ENCODE measurements at regions not wholly inside any gene's neighbourhood (a gene's known extent, or its start where the extent isn't known, plus 50 kb on each side); places are given as distances from the start of the nearest gene placed in this dataset.

DNA sequence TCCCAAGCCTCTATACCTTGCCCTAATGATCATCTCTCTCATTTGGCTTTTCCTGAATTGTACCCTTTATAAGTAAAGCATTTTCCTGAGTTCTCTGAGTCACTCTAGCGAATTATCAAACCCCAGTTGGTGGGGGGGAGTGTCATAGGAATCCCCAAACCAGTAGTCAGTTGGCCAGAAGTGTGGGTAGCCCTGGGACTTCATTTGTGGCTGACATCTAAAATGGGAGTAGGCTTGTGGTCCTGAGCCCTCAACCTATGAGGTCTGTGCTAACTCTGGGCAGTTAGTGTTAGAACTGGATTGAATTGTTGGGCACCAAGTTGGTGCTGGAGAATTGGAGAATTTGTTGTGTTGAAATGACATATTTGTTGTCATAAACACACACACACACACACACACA, 91.3 kb downstream of the BBS10 start:
- no peak for DNase-seq

DNA sequence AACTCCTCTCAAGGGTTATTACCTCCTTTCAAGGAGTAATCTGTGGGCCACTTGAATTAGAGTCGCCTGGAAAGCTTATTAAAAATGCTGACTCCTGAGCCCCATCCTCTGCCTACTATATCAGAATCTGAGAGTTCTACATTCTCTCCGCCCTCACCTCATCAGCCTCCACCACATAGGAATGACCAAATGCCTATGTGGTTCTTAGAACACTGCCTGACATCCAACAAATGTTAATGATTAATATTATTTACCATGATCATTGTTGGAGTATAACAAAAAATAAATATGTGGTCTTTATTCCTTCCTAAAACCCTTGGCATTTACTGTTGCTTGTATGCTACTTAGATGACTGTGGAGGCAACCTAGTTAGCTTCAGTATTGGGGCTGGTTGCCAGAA, 91.9 kb downstream of the BBS10 start:
- DNase-seq = no peak

DNA sequence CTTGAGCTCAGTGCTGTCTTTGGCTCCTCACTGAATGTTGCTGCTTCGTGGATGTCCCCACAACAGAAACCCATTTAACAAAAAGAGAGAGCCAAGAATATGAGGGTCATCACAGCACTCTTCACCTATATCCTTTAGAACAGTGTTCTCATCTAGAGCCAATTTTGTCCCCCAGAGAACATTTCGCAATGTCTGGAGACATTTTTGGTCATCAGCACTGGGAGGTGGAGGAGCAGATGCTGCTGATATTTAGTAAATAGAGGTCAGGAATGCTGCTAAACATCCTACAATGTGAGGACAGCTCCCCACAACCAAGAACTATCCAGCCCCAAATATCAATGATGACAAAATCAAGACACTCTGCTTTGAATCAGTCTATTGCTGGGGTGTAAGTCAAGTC, 92.5 kb downstream of the BBS10 start:
- no peak for DNase-seq

DNA sequence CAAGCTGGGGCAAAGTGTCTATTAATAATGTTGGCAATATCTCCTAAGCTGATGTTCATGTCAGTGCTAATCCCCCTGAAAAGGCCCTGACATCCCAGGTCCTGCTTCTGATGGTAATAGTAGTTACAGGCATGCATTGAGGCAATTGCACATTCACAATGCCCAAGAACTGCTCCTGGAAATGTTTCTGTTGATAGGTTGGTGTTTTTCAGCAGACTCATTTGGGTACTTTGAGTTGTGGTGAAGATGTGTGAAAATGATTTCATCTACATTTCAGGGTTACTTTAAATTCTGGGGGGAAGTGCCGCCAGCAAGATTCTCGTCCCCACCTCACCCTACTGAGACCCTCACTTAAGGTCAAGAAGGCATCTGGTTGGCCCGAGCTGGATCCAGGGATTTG, 92.9 kb downstream of the BBS10 start:
- DNase-seq = no peak

DNA sequence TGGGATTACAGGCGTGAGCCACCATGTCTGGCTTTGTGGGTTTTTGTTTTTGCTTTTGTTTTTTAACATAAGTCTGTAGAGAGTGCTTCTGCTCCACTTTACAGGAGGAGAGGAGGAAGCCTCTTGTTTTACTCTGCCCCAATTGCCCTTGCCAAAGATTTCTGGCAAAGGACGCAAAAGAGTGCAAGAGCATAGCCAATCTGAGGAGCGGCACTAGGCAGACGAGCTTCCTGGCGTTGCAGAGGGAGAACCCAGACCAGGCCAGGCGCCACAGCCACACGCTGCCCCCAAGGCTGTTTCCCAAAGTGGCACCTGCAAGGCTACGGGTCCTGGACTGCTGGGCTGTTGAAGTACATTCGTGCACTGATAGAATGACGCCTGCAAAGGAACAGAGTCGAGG, 96.2 kb downstream of the BBS10 start:
- no peak for DNase-seq

DNA sequence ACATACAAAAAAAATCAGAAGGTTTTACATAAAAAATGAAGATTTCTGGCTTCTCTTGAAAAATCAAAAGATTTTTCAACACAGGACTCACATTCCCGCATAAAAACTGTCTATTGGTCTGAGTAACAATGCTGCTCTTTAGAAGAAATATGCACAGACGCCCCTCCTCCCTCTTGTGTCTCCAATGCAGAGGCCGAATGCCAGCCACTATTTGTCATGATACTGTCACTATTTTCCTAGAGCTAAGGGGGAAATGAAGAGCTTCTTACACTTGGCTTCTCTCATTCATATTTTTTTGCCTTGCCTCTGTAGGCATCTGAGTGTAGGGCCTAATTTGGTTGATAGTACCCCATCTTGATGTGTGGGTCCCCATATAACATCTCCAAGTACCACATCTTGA, 98.0 kb downstream of the BBS10 start:
- no peak for DNase-seq

DNA sequence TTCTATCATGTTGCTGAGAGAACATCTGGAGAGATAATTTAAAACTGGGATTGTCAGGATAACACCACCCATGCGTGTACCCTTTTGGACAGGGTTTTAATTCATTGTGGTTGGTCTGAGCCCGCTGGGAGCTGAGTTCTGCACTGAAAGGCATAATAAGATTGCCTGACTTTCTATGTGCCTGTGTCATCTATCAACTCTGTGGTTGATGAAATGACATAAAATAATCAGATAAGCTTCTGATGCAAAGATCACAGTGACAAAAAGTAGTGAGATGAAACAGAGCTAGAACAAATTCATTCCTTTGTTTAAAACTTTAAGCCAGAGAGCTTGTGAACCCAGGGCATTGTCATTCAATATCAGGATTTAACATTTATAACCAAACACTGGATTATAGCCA, 98.7 kb downstream of the BBS10 start:
- DNase-seq = no peak

DNA sequence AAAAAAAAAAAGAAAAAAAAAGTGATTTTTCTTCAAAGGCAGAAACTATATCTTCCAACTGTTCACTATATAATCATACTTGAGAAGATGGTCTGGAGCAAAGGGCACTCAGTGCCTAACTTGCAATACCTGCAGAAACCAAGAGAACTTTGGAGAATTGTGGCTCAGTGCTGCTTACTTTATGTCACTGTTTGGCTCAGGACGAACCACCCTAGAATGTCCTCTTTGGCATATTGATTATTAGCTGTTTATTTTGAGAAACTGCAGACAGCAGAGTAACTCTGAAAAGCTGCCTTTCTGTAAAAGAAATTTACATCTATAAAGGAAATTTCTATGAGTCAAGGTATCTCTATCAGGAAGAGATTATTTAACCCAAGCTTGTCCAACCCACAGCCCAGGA, 100.2 kb downstream of the BBS10 start:
- DNase-seq = no peak

DNA sequence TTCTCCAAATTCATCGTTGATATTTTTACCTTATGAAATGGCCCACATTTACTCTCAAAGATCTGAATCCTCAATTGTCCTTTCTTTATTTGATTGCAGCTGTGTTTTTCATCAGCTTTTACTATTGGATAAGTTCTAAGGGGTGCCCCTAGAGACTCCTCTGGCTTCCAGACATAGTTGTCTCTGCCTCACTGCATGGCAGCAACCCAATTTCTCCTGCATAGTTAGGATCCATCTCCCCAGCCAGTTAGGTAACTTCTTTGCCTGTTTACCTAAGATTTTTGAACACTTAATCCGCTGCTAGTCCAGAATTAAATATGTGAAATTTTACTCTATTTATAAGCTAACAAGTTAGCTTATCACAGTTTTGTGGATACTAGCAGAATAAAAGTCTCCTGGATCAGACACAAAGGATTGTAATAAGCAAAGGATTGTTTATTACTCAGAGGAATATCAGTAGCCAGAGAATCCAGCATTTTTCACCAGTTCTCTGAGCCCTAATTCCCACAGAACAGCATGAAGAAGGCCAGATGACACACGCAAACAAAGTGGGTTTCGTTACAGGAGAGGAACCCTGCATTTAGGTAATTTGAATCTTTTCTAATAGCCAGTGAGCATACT, 101.1 kb downstream of the BBS10 start:
- no peak for DNase-seq

DNA sequence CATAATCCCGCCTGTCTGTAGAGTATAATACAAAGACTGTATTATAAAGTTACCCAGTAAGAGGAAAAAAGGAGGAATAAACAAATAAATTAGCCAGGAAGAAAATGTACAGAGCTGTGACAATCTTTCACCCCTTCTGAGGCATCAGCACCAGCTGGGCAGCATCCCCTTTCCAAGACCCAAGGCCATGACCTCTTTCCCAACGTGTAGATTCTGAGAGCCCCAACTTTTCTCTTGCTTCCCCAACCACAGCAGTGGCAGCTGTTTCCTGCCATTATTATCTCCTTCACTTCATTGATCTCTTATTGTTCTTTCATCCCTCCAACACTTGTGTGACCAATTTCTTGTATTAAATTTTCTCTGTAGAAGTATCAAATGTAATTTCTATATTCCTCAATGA, 101.6 kb downstream of the BBS10 start:
- no peak for DNase-seq

DNA sequence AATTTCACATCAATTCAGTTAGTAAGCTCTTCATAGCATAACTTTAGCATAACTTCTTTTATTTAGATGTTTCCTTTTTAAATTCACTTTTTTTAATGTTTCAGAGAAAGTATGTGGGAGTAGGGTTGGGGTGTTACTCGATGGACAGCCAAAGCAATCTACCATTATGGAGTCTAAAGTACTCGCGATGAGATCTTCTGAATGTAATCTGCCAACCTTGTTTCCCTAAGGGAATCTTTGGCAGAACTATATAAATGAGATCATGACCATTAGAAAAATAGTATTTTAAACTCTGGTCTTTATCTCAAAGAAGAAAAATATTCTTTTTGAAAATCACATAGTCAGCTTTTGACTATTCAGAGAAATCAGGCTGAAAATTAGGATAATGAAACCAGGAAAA, 103.9 kb downstream of the BBS10 start:
- no peak for DNase-seq

DNA sequence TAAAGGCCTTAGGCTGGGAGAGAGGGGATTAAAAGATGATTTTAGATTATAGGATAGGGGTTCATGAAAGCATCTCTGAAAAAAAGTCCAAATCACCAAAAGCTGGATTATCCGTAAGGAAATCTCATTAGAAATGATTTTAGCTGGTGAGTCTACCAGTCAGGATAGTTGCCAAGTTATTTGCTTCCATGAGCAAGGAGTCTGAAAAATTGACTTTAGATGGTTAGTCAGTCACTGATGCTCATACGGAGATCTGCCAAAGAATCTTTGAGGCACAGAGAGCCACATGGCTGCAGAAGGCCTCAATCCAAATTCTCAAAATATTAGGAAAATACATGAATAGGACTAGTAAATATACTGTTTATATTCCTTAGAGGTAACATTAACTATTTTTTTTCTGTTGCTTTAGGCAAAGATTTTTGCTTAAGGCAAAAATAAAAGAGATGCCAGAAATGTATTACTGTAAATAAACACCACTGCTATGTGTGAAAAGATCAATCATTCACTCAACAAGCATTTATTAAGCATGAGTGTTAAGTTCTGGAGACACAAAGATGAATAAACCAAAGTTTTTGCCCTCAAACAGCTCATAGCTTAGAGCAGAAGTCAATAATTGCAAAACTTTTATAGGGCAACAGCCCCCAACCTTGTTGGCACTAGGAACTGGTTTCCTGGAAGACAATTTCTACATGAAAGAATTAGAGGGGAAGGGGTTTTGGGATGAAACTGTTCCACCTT, 105.2 kb downstream of the BBS10 start:
- no peak for DNase-seq

DNA sequence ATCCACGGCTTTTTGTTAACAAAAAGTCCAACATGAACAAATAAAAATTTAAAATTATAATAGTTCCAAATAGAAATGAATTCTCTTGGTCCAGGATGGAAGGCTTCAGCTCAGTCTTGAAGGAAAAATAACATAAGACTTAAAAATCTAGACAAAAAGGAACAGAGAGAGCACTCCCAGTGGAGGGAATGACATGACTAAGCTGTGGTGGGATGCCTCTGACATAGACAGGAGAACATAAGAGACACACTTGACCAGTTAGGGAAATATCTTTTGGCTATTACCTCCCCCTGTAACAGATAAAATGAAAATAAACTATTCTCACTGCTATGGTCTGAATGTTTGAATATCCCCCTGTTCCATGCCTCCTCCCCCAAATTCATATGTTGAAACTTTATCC, 106.8 kb downstream of the BBS10 start:
- DNase-seq = no peak

DNA sequence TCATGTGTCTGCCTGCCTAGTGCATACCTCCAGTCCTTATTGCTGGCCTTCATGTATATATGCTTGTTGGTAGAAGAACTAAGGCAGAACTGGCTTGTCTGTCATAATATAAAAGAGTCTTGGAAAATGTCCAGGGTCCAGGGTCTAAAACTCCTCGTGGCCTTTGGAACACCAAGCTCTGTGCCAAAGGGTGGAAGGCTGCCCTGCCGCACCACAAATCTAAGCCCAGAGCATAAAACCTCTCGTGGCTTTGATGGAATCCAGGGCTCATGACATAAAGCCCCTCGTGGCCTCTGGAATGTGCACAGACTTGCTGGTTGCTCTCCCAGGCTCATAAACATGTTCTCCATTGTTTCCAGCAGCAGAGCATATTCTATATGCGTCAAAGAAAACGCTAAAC, 107.9 kb downstream of the BBS10 start:
- DNase-seq = no peak

DNA sequence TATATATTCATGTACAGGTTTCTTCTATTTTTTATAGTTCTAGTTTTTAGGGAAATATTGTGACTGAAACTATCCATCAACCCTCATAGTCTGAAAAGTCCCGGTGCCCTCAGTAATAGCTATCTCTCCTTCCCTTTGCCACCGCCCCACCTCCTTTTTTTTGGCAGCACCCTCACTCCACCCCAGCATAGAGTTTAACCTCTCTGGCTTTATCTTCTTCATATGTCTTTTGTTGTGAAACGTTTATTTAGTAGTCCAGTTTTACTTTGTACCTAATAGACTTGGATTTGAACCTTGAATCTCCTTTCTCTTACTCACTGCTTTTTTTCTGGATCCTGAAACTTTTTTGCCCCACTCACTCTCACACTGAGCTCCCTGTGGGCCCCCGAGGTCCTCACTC, 109.5 kb downstream of the BBS10 start:
- no peak for DNase-seq

DNA sequence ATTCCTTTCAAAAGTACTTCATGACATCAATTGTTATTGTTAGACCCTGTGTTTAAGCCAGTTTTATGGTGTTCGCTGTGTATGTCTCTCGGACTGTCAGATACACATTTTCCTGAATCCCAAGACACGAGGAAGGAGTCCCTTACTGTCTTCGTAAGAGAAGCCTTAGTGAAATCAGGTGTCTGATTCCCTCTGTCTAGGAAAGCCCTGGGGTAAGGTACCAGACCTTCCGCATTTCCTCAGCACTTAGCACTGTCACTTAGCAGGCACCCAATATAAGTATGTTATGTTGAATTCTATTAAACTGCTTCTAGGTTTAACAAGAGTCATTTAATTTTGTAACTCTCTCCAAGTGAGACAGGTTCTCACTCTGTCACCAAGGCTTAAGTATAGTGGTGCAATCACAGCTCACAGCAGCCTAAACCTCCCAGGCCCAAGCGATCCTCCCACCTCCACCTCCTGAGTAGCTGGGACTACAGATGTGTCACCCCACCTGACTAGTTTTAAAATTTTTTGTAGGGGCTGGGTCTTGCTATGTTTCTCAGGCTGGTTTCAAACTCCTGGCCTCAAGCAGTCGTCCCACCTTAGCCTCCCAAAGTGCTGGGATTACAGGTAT, 111.0 kb downstream of the BBS10 start:
- DNase-seq = no peak

DNA sequence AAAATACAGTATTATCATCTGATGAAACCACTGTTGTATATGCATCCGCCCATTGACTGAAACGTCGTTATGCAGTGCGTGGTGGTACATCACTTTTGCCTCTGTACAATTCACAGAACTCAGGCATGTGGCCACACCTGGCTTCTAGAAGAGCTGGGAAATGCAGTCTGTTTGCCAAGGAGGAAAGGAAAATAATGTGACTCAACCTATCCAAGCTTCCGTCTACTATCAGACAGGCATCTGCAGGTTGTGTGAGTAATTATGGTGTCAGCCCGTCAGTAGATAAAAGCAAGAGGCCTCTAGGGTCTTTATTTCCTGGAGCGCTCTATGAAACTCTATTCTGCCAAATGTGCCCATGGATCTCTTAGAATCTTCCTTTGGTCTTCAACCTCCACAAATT, 111.6 kb downstream of the BBS10 start:
- DNase-seq = no peak

DNA sequence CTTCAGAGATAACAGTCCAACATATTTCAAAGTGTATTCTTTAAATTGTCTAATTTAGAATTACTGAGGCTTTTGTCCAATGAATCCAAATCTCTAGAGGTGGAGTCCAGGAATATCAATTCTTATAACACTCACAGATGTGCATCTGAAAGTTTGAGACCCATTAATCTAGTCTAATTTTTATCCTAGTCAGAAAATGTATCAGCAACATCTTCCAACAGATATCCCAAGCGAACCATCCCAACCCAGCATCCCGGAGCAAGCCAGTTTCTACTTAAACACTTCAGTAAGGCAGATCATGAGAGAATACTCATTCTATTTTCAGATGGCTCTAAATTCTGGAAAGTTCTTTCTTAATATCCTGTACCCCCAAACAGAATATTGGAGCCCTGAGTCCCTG, 113.5 kb downstream of the BBS10 start:
- no peak for DNase-seq

DNA sequence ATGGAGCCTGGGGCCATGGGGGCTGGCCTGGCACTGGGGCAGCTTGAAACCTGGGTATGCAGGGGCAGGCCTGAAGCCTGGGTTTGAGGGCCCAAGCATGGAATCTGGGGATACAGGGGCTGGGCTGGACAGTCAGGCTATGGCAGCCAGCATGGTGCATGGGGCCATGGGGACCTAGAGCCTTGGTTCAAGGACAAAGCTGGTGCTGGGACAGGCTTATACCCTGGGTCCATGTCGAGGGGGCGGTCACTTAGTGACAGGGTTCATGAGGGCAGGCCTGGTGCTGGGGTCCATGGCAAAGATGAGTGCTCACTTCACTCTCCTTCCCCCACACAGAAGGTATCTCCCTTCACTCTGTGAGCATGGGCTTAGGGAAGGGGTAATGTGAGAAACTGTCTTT, 116.2 kb downstream of the BBS10 start:
- no peak for DNase-seq

DNA sequence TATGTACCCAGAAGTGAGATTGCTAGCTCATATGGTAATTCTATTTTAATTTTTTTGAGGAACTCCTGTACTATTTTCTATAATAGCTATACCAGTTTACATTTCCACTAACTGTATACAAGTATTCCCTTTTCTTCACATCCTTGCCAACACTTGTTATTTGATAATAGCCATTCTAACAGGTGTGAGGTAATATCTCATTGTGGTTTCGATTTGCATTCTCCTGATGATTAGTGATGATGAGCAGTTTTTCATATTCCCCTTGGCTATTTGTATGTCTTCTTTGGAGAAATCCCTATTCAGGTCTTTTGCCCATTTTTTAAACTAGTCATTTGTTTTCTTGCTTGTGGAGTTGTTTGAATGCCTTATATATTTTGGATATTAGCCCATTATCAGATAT, 121.3 kb downstream of the BBS10 start:
- DNase-seq = no peak

DNA sequence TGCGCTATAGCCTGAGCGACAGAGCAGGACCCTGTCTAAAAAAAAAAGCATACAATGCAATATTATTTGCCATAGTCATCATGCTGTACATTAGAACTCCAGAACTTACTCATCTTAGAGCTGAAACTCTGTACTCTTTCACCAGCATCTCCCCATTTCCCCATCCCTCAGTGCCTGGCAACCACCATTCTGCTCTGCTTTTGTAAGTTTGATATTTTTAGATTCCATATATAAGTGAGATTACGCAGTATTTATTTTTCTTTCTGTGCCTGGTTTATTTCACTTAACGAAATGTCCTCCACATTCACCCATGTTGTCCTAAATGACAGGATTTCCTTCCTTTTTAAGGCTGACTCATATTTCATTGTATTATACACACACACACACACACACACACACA, 121.8 kb downstream of the BBS10 start:
- DNase-seq = no peak

DNA sequence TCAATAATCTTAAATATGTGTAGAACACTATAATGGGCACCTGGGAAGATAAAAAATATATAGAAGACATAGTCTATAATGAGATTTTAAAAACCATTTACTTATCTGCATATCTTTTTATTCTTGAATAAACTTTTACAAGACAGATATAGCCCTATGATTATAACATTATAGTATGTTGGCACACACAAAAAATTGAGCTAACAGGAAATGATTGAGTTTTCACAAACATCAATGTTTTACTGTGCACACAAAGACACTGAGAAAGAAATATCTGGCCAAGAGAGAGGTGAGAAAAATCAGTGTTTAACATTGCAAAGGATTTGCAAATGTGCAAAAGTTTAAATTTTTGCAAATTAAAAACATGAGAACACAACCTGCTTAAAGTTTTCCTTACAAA, 124.3 kb downstream of the BBS10 start:
- no peak for DNase-seq

DNA sequence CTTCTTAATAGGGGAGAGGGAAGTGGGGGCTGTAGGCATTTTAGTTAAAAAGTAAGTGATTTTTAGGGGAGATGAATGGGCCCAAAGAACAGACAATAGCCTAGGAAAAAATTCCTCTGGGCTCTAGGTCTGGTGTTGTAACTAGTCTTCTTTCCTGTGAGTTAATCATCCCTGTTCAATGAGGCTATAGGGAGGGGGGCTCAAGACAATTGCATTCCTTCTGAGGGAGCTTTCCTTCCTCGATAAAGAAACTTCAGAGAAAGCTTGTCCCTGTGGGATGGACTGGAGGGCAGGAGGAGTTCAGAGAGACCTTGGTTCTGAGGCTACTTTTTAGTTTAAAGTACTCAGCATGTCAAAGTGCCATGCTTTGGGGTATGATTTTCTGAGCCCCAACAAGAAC, 127.2 kb downstream of the BBS10 start:
- no peak for DNase-seq

DNA sequence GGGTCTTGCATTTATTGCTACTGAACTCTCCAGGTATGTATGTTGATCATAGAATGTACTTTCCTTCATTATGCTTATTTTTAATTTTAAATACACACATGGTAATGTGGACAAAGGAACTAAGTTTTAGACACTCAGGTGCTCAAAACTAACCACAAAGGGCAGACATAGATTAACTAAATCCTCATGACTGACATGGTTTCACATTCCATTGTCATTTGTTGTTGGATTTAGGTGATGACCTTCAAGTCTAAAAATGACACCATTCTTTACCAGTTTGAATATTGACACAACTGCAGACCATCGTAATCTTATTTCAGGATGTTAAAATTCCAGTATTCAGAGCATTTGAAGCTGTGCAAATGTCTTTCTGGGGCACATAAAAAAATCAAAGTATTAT, 128.4 kb downstream of the BBS10 start:
- no peak for DNase-seq
